ENCODE measurements at regions not wholly inside any gene's neighbourhood (a gene's known extent, or its start where the extent isn't known, plus 50 kb on each side); places are given as distances from the start of the nearest gene placed in this dataset.

- DNase-seq (ENCODE audit: low read depth): no peak
Measured at GRCh38 chr1:167145965-167146364, 52.1 kb downstream of the STYXL2 start.

- no peak for DNase-seq (ENCODE audit: low read depth)
Measured at GRCh38 chr1:167146903-167147539, 53.1 kb downstream of the STYXL2 start.

- DNase-seq (ENCODE audit: low read depth): no peak
Measured at GRCh38 chr1:167148421-167148820, 54.5 kb downstream of the STYXL2 start.

- DNase-seq (ENCODE audit: low read depth): no peak
Measured at GRCh38 chr1:167149793-167150491, 56.1 kb downstream of the STYXL2 start.

- no peak for DNase-seq (ENCODE audit: low read depth)
Measured at GRCh38 chr1:167150492-167150833, 56.6 kb downstream of the STYXL2 start.

GRCh38 chr1:167152192-167152876, 58.5 kb downstream of the STYXL2 start:
- DNase-seq (ENCODE audit: low read depth): no peak

GRCh38 chr1:167156466-167156865, 62.6 kb downstream of the STYXL2 start:
- DNase-seq (ENCODE audit: low read depth): no peak

- DNase-seq (ENCODE audit: low read depth): no peak
Measured at GRCh38 chr1:167157114-167157513, 63.2 kb downstream of the STYXL2 start.

GRCh38 chr1:167158111-167158812, 62.4 kb upstream of the POU2F1 start:
- peak; percentile 30 for DNase-seq (ENCODE audit: low read depth)

- peak; percentile 52 for DNase-seq (ENCODE audit: low read depth)
Measured at GRCh38 chr1:167158813-167159275, 61.8 kb upstream of the POU2F1 start.

GRCh38 chr1:167159782-167160181, 60.9 kb upstream of the POU2F1 start:
- DNase-seq (ENCODE audit: low read depth): no peak

- no peak for DNase-seq (ENCODE audit: low read depth)
Measured at GRCh38 chr1:167161242-167161641, 59.4 kb upstream of the POU2F1 start.

- DNase-seq (ENCODE audit: low read depth): no peak
Measured at GRCh38 chr1:167161762-167162161, 58.9 kb upstream of the POU2F1 start.

- DNase-seq (ENCODE audit: low read depth): no peak
Measured at GRCh38 chr1:167165219-167165618, 55.5 kb upstream of the POU2F1 start.

- DNase-seq (ENCODE audit: low read depth): no peak
Measured at GRCh38 chr1:167165948-167166689, 54.6 kb upstream of the POU2F1 start.

- no peak for DNase-seq (ENCODE audit: low read depth)
Measured at GRCh38 chr1:167166690-167167075, 54.0 kb upstream of the POU2F1 start.

GRCh38 chr1:167168424-167168823, 52.3 kb upstream of the POU2F1 start:
- DNase-seq (ENCODE audit: low read depth): no peak

- no peak for DNase-seq (ENCODE audit: low read depth)
Measured at GRCh38 chr1:167169642-167170041, 51.0 kb upstream of the POU2F1 start.
